Keratinocyte (primary cell): ENCODE measurements at regions not wholly inside any gene's neighbourhood (a gene's known extent, or its start where the extent isn't known, plus 50 kb on each side); places are given as distances from the start of the nearest gene placed in this dataset.

Experiments
- DNase-seq: peaks from one replicate; pipeline ENCODE4 v3.0.0-alpha.2; 2011; ENCODE audit warnings: low read depth, missing footprints, low spot score
- FAIRE-seq: peaks from 2 replicates; lab custom pipeline; 2011; peaks lifted over from hg19 to GRCh38; lab: Jason Lieb, UNC
- H2AFZ ChIP-seq: 2 replicates; pipeline ENCODE4 v1.6.0; 2012; ENCODE audit warnings: low read length, control low read depth, inconsistent platforms; ENCODE audit not compliant: control insufficient read depth
- H3K27ac ChIP-seq: 2 replicates; pipeline ENCODE4 v1.5.1; 2011; ENCODE audit warnings: low read length; ENCODE audit not compliant: control insufficient read depth, insufficient read depth
- H3K27me3 ChIP-seq: 3 replicates; pipeline ENCODE4 v1.6.0; 2011; ENCODE audit warnings: low read length; ENCODE audit not compliant: control insufficient read depth, insufficient read depth; ENCODE audit errors: extremely low read depth
- H3K36me3 ChIP-seq, 2 experiments: 2 replicates in 1 of 2; 3 replicates in 1 of 2; pipeline ENCODE4 v1.5.1; 2011; ENCODE audit warnings: low read length in 2 of 2, mild to moderate bottlenecking in 1 of 2; ENCODE audit not compliant: control insufficient read depth in 2 of 2, insufficient read depth in 2 of 2; ENCODE audit errors: extremely low read depth in 1 of 2
- H3K4me1 ChIP-seq: 3 replicates; pipeline ENCODE4 v1.5.1; 2011; ENCODE audit warnings: low read length; ENCODE audit not compliant: control insufficient read depth, insufficient read depth; ENCODE audit errors: extremely low read depth
- H3K4me2 ChIP-seq: 3 replicates; pipeline ENCODE4 v1.6.0; 2011; ENCODE audit warnings: low read depth, low read length; ENCODE audit not compliant: control insufficient read depth, insufficient read depth; ENCODE audit errors: extremely low read depth
- H3K4me3 ChIP-seq, 3 experiments: fragments of 200-600 bp in 1 of 3; sonication (generic) in 1 of 3; 2 replicates in 2 of 3; 3 replicates in 1 of 3; pipeline ENCODE4 v1.5.1; 2011 to 2016; ENCODE audit warnings: low read length in 3 of 3, mild to moderate bottlenecking in 3 of 3, control low read depth in 2 of 3, inconsistent platforms in 1 of 3, low read depth in 1 of 3, mixed read lengths in 1 of 3, mixed run types in 1 of 3, moderate library complexity in 1 of 3; ENCODE audit not compliant: control insufficient read depth in 2 of 3, insufficient read depth in 2 of 3; ENCODE audit errors: extremely low read depth in 1 of 3
- H3K79me2 ChIP-seq: 2 replicates; pipeline ENCODE4 v1.6.0; 2012; ENCODE audit warnings: low read length; ENCODE audit not compliant: control insufficient read depth, insufficient read depth
- H3K9ac ChIP-seq: 3 replicates; pipeline ENCODE4 v1.6.0; 2011; ENCODE audit warnings: low read length; ENCODE audit not compliant: control insufficient read depth, insufficient read depth; ENCODE audit errors: extremely low read depth
- H3K9me1 ChIP-seq: 3 replicates; pipeline ENCODE4 v1.6.0; 2011; ENCODE audit warnings: low read length; ENCODE audit not compliant: control insufficient read depth, insufficient read depth; ENCODE audit errors: extremely low read depth
- H3K9me3 ChIP-seq: 2 replicates; pipeline ENCODE4 v1.5.1; 2012; ENCODE audit warnings: low read depth, low read length; ENCODE audit not compliant: control insufficient read depth
- H4K20me1 ChIP-seq: 3 replicates; pipeline ENCODE4 v1.6.0; 2011; ENCODE audit warnings: low read length; ENCODE audit not compliant: control insufficient read depth, insufficient read depth; ENCODE audit errors: extremely low read depth
- EZH2 ChIP-seq: IDR thresholded peaks from one replicate; pipeline ENCODE4 v1.6.1; 2012; ENCODE audit warnings: inconsistent platforms, mild to moderate bottlenecking, low read length, moderate library complexity
- dilution Hi-C: fragments of 300-500 bp; cut with MboI; formaldehyde crosslinking; loops from one replicate; pipeline ENCODE4 v1.7.0; 2020; ENCODE audit warnings: low sequenced_read_pairs; ENCODE audit not compliant: extremely low pct_ligation_motif_present
- TF ChIP-seq, protein P1 (sequence below), 3 experiments: IDR thresholded peaks in 1 of 3; conservative IDR thresholded peaks in 1 of 3; optimal IDR thresholded peaks in 1 of 3; 2 replicates in 2 of 3; 3 replicates in 1 of 3; pipeline versions ENCODE3 to v1.5.1; 2011; ENCODE audit warnings: low read length in 3 of 3, mild to moderate bottlenecking in 3 of 3, moderate library complexity in 2 of 3, control low read depth in 1 of 3, inconsistent platforms in 1 of 3; ENCODE audit not compliant: insufficient read depth in 2 of 3; ENCODE audit errors: extremely low read depth in 1 of 3

DNA sequence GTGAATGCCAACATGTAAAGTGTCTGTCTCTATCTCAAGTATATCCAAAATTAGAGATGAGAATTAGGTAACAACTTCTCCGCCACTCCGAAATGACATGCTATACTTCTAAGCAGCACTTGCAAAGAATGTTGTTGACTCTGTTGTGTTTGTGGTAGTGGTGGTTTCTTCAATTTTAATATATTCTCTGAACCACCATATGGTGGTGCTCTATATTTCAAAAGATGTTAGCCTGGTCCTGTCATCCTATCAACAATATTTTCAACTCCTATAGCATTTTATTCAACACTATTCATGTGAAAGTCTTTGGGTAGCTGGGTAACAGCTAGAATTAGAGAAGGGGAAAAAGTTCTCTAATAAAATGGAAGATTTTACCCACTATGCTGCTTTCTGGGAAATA lies 1622.8 kb upstream of the IGFBP7 start:
- H3K79me2 ChIP-seq: no peaks in the 10 kb centered on the region
- FAIRE-seq: no peak
- dilution Hi-C loops: no loop called here

GRCh38 chr4:58723954-58724353 lies 1613.8 kb upstream of the IGFBP7 start:
- Histone ChIP-seq H3K27ac (no peak overlapping the region), H4K20me1 (no peaks in the 10 kb centered on the region), H2AFZ (no peak overlapping the region), H3K9me1 (no peaks in the 10 kb centered on the region), H3K79me2 (no peaks in the 10 kb centered on the region), H3K4me1 (no peaks in the 10 kb centered on the region), H3K36me3 (no peaks in the 10 kb centered on the region), H3K4me2 (no peak overlapping the region), H3K4me3 (no peak overlapping the region), H3K9me3 (no peaks in the 10 kb centered on the region), H3K9ac (no peak overlapping the region), H3K27me3 (no peaks in the 10 kb centered on the region)
- FAIRE-seq: no peak
- DNase-seq: no peak
- TF ChIP-seq, protein P1, sequence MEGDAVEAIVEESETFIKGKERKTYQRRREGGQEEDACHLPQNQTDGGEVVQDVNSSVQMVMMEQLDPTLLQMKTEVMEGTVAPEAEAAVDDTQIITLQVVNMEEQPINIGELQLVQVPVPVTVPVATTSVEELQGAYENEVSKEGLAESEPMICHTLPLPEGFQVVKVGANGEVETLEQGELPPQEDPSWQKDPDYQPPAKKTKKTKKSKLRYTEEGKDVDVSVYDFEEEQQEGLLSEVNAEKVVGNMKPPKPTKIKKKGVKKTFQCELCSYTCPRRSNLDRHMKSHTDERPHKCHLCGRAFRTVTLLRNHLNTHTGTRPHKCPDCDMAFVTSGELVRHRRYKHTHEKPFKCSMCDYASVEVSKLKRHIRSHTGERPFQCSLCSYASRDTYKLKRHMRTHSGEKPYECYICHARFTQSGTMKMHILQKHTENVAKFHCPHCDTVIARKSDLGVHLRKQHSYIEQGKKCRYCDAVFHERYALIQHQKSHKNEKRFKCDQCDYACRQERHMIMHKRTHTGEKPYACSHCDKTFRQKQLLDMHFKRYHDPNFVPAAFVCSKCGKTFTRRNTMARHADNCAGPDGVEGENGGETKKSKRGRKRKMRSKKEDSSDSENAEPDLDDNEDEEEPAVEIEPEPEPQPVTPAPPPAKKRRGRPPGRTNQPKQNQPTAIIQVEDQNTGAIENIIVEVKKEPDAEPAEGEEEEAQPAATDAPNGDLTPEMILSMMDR (optimal IDR thresholded peaks at IDR 0.05 in 1 of 3, IDR thresholded peaks at IDR 0.05 in 1 of 3, conservative IDR thresholded peaks at IDR 0.05 in 1 of 3; ENCODE audit: extremely low read depth in 1 of 3, insufficient read depth in 2 of 3, low read length in 3 of 3): no peak
- no peak for TF ChIP-seq EZH2
- dilution Hi-C loops: no loop called here

More for the DNA sequence above, 1622.8 kb upstream of the IGFBP7 start:
- no peaks in the 10 kb centered on the region for H3K9me1 ChIP-seq
- TF ChIP-seq, protein P1 (optimal IDR thresholded peaks at IDR 0.05 in 1 of 3, IDR thresholded peaks at IDR 0.05 in 1 of 3, conservative IDR thresholded peaks at IDR 0.05 in 1 of 3; ENCODE audit: extremely low read depth in 1 of 3, insufficient read depth in 2 of 3, low read length in 3 of 3): no peak
- TF ChIP-seq EZH2: no peak
- no peaks in the 10 kb centered on the region for H3K36me3 ChIP-seq
- H3K4me2 ChIP-seq: no peak overlapping the region
- H3K4me1 ChIP-seq: no peaks in the 10 kb centered on the region
- no peak overlapping the region for H3K27ac ChIP-seq
- H3K4me3 ChIP-seq: no peak overlapping the region
- DNase-seq: no peak
- H3K9me3 ChIP-seq: no peaks in the 10 kb centered on the region
- no peak overlapping the region for H3K9ac ChIP-seq
- no peak overlapping the region for H2AFZ ChIP-seq
- H3K27me3 ChIP-seq: no peaks in the 10 kb centered on the region
- H4K20me1 ChIP-seq: no peaks in the 10 kb centered on the region
